A549 (cell line): ENCODE measurements at regions not wholly inside any gene's neighbourhood (a gene's known extent, or its start where the extent isn't known, plus 50 kb on each side); places are given as distances from the start of the nearest gene placed in this dataset.

Experiments
- ATAC-seq, 2 experiments: fragments of 200-7000 bp in 1 of 2; fragments of >200 bp in 1 of 2; cut with Nextera tagmentation in 1 of 2; cut with Tn5 transposase in 1 of 2; 3 replicates each; pipeline versions ENCODE4 v1.8.0 to v1.9.1; 2018 to 2020; ENCODE audit warnings: mild to moderate bottlenecking in 1 of 2, moderate library complexity in 1 of 2
- CTCF ChIA-PET: fragments of 300-600 bp; sonication (Branson Sonifier 250); formaldehyde crosslinking; extraction: SDS; loops from one replicate; lab custom pipeline; 2021; ENCODE audit warnings: antibody characterized with exemption, inconsistent platforms; lab: Yijun Ruan, JAX
- POLR2A ChIA-PET: fragments of 350-600 bp; formaldehyde crosslinking; extraction: SDS; loops from one replicate; lab custom pipeline; 2021; ENCODE audit warnings: antibody characterized with exemption, inconsistent platforms; lab: Yijun Ruan, JAX
- DNase-seq, 2 experiments: peaks; one replicate each; pipeline versions ENCODE4 v3.0.0 to v3.0.0-alpha.2; 2011 to 2016; ENCODE audit warnings: low read depth in 1 of 2, low spot score in 1 of 2
- FAIRE-seq: peaks from 2 replicates; lab custom pipeline; 2011; peaks lifted over from hg19 to GRCh38; lab: Jason Lieb, UNC
- H3K27ac ChIP-seq, 2 experiments: fragments of >200 bp; sonication (Bioruptor Twin); formaldehyde crosslinking; 3 replicates each; pipeline ENCODE4 v1.5.1; 2016 to 2017
- H3K4me1 ChIP-seq: fragments of >200 bp; sonication (Bioruptor Twin); formaldehyde crosslinking; 3 replicates; pipeline ENCODE4 v1.6.1; 2016
- H3K4me2 ChIP-seq: fragments of >200 bp; sonication (Bioruptor Twin); formaldehyde crosslinking; 3 replicates; pipeline ENCODE4 v1.6.1; 2016
- H3K4me3 ChIP-seq: fragments of >200 bp; sonication (Bioruptor Twin); formaldehyde crosslinking; 3 replicates; pipeline ENCODE4 v1.5.1; 2016
- H3K9me3 ChIP-seq: fragments of >200 bp; sonication (Bioruptor Twin); formaldehyde crosslinking; 3 replicates; pipeline ENCODE4 v1.6.1; 2016
- CHD4 ChIP-seq: fragments of 200-600 bp; sonication (generic); IDR thresholded peaks from 2 replicates; pipeline ENCODE4 v1.6.1; 2016; ENCODE audit warnings: antibody characterized with exemption, mild to moderate bottlenecking, borderline replicate concordance
- EHF ChIP-seq: fragments of 250-450 bp; sonication (Bioruptor Pico); IDR thresholded peaks from 2 replicates; pipeline ENCODE4 v1.5.0; 2020; ENCODE audit warnings: mild to moderate bottlenecking
- FOSL2 ChIP-seq, 2 experiments: fragments of 450-650 bp in 1 of 2; fragments of >200 bp in 1 of 2; sonication (Bioruptor Twin) in 1 of 2; formaldehyde crosslinking; IDR thresholded peaks; 2 replicates each; pipeline versions ENCODE4 v1.5.0 to v1.6.1; 2016 to 2020; ENCODE audit warnings: mild to moderate bottlenecking in 1 of 2, moderate library complexity in 1 of 2
- GATA3 ChIP-seq: IDR thresholded peaks from 2 replicates; pipeline ENCODE4 v1.6.1; 2012; ENCODE audit warnings: borderline replicate concordance
- HOXB5 ChIP-seq: fragments of 250-450 bp; sonication (Bioruptor Pico); IDR thresholded peaks from 2 replicates; pipeline ENCODE4 v1.5.0; 2020; ENCODE audit warnings: mild to moderate bottlenecking, moderate library complexity
- JUN ChIP-seq, 2 experiments: fragments of >200 bp; sonication (Bioruptor Twin); formaldehyde crosslinking; IDR thresholded peaks; 2 replicates in 1 of 2; 3 replicates in 1 of 2; pipeline ENCODE4 v1.6.1; 2016 to 2017
- KDM5A ChIP-seq: fragments of 200-600 bp; sonication (generic); IDR thresholded peaks from 2 replicates; pipeline ENCODE4 v1.6.1; 2016; ENCODE audit warnings: antibody characterized with exemption, mild to moderate bottlenecking
- MAFK ChIP-seq: fragments of 450-650 bp; IDR thresholded peaks from 2 replicates; pipeline ENCODE4 v1.6.1; 2014; ENCODE audit not compliant: partially characterized antibody
- NFE2L2 ChIP-seq: fragments of 150-350 bp; conservative IDR thresholded peaks from 2 replicates; pipeline ENCODE4 v1.6.1; 2014; ENCODE audit warnings: low read length
- PBX3 ChIP-seq: IDR thresholded peaks from 2 replicates; pipeline ENCODE4 v1.6.1; 2012
- PHF8 ChIP-seq: fragments of 200-600 bp; sonication (generic); IDR thresholded peaks from 2 replicates; pipeline ENCODE4 v1.6.1; 2016; ENCODE audit warnings: low read depth, mild to moderate bottlenecking, antibody characterized with exemption, moderate library complexity, borderline replicate concordance
- RAD21 ChIP-seq, 2 experiments: fragments of >200 bp in 1 of 2; sonication (Bioruptor Twin) in 1 of 2; formaldehyde crosslinking in 1 of 2; IDR thresholded peaks in 1 of 2; conservative IDR thresholded peaks in 1 of 2; 2 replicates in 1 of 2; 3 replicates in 1 of 2; pipeline ENCODE4 v1.6.1; 2012 to 2018; ENCODE audit warnings: inconsistent platforms in 1 of 2
- RARB ChIP-seq: fragments of 250-450 bp; sonication (Bioruptor Pico); IDR thresholded peaks from 2 replicates; pipeline ENCODE4 v1.8.0; 2021; ENCODE audit warnings: mild to moderate bottlenecking, moderate library complexity
- RCOR1 ChIP-seq: fragments of 150-350 bp; IDR thresholded peaks from 2 replicates; pipeline ENCODE4 v1.6.1; 2014; ENCODE audit warnings: antibody characterized with exemption, low read length, low read depth
- RNF2 ChIP-seq: fragments of 200-600 bp; sonication (generic); IDR thresholded peaks from 2 replicates; pipeline ENCODE4 v1.6.1; 2016; ENCODE audit warnings: low read depth, mild to moderate bottlenecking, antibody characterized with exemption, moderate library complexity, borderline replicate concordance
- SREBF2 ChIP-seq: fragments of 450-650 bp; IDR thresholded peaks from 2 replicates; pipeline ENCODE4 v1.6.1; 2014; ENCODE audit warnings: mild to moderate bottlenecking, moderate library complexity
- ZNF302 ChIP-seq: fragments of 250-450 bp; sonication (Bioruptor Pico); IDR thresholded peaks from 2 replicates; pipeline ENCODE4 v1.9.0; 2021; ENCODE audit warnings: inconsistent platforms, mild to moderate bottlenecking, moderate library complexity
- WGBS: methylation state at CpG from one replicate; pipeline ENCODE4 v1.1.6; 2017; ENCODE audit errors: missing lambda C conversion rate; 5-methylcytosine and 5-hydroxymethylcytosine counted together
- TF ChIP-seq, protein P1 (sequence below): IDR thresholded peaks from 2 replicates; pipeline ENCODE4 v1.6.1; 2012; ENCODE audit warnings: low read depth, borderline replicate concordance
- TF ChIP-seq, protein P2 (sequence below): fragments of 150-350 bp; IDR thresholded peaks from 2 replicates; pipeline ENCODE4 v1.6.1; 2014; ENCODE audit warnings: low read depth, mild to moderate bottlenecking, low read length

DNA sequence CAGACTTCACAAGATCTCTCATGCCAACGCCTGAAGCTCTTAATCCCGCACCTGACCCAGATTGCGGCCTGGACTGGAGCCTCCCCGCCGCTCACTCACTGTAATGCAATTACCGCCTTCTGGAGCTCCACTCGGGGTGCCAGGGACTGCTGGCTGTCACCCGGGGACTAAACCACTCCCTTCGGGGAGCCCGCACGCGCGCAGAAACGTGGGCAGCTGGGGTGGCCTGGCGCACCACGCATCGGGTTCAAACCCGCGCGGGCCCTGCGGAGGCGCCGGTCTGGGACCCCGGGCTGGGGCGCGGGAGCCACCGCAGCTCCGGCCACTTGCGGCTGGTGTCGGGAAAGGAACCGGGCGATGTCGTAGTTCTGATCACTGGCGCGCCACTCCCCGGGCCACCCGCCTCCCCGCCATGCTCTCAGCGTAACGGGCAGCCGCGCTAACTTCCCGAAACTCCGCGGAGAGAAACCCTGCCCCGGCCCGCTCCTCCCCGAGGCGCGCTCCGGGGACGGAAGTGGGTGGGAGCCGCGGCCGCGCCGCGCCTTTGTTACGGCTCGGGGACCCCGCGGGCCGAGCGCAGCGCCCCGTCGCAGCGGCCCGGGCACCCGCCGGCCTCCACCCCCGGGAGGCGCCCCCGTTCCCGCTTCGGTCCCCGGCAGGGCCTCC is 100.3 kb upstream of the SVIL start:
- Histone ChIP-seq H3K27ac (peak overlapping the region; percentile 91 to 97), H3K4me3 (peak overlapping the region; percentile 89), H3K4me1 (peaks cover 12% of the 10 kb centered on the region; the same call in 2 of the 3 replicates), H3K4me2 (peak overlapping the region; percentile 82)
- WGBS: 19% methylated on average over 9 of the region's 77 CpGs
- TF ChIP-seq CHD4: no peak
- no peak for TF ChIP-seq GATA3
- TF ChIP-seq, protein P1, sequence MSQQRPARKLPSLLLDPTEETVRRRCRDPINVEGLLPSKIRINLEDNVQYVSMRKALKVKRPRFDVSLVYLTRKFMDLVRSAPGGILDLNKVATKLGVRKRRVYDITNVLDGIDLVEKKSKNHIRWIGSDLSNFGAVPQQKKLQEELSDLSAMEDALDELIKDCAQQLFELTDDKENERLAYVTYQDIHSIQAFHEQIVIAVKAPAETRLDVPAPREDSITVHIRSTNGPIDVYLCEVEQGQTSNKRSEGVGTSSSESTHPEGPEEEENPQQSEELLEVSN: peak; percentile 7; the same call in 1 of the 2 replicates
- 0 out of 2 replicates have a peak, but pooled peaks have one; percentile 7 for TF ChIP-seq HOXB5 (CRISPR knock-in tag)
- TF ChIP-seq, all 56 proteins: peak for 2
- ChIA-PET CTCF (interaction anchor here (0.7 to 2.8 kb wide), 37 partner anchors 9 to 306 kb away, joined by 3 to 17 read pairs (median 4); no protein-coding TSS in a partner anchor), POLR2A (interaction anchor here (1.0 to 1.5 kb wide), 2 partner anchors 21 to 76 kb away, joined by 3 to 5 read pairs; no protein-coding TSS in a partner anchor)
- H3K9me3 ChIP-seq: no peaks in the 10 kb centered on the region
- DNase-seq: peak; percentile 36 to 40
- FAIRE-seq: no peak
- peak; percentile 6 to 44; a peak in 5 of 6 replicates for ATAC-seq

- Histone ChIP-seq H3K9me3 (no peaks in the 10 kb centered on the region), H3K4me2 (peak overlapping the region; percentile 82), H3K4me1 (peaks cover 12% of the 10 kb centered on the region; the same call in 2 of the 3 replicates)
- 80% methylated on average over 10 of the region's 10 CpGs for WGBS
- POLR2A ChIA-PET: no interaction called here
- TF ChIP-seq EHF (CRISPR knock-in tag) (no peak), SREBF2 (no peak), JUN (IDR thresholded peaks at IDR 0.05) (no peak), MAFK (no peak), KDM5A (no peak)
- TF ChIP-seq, all 56 proteins: peak for 0
- FAIRE-seq (no peak), DNase-seq (no peak), ATAC-seq (no peak)
- Histone ChIP-seq H3K4me3 (peak overlapping the region; percentile 89), H3K27ac (peak overlapping the region; percentile 91 to 97)
- CTCF ChIA-PET: interaction anchor here (0.7 to 2.8 kb wide), 24 partner anchors 9 to 172 kb away, joined by 3 to 17 read pairs (median 4); no protein-coding TSS in a partner anchor
Measured at GRCh38 chr10:29734640-29734961, 99.8 kb upstream of the SVIL start.

DNA sequence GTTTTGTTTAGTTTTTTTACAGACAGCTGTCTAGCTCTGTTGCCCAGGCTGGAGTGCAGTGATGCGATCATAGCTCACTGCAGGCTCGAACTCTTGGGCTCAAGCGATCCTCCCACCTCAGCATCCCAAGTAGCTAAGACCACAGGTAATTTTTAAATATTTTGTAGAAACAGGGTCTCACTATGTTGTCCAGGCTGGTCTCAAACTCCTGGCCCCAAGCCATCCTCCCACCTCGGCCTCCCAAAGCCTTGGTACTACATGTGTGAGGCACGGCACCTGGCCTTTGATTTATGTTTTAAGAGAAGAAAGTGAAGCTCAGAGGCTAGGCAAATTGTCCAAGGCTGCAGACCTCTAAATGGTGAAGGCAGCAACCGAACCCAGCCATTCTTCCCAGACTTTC is 98.6 kb upstream of the SVIL start:
- ATAC-seq: no peak
- no peak overlapping the region for H3K4me3 ChIP-seq
- TF ChIP-seq RARB (CRISPR knock-in tag) (no peak), RNF2 (no peak), PHF8 (no peak), FOSL2 (IDR thresholded peaks at IDR 0.05) (no peak), FOSL2 (CRISPR knock-in tag; IDR thresholded peaks at IDR 0.05) (no peak), RCOR1 (no peak), PBX3 (no peak), ZNF302 (CRISPR knock-in tag) (no peak), HOXB5 (CRISPR knock-in tag) (no peak), CHD4 (no peak), RAD21 (conservative IDR thresholded peaks at IDR 0.05 in 1 of 2, IDR thresholded peaks at IDR 0.05 in 1 of 2) (no peak), NFE2L2 (no peak)
- TF ChIP-seq, protein P2, sequence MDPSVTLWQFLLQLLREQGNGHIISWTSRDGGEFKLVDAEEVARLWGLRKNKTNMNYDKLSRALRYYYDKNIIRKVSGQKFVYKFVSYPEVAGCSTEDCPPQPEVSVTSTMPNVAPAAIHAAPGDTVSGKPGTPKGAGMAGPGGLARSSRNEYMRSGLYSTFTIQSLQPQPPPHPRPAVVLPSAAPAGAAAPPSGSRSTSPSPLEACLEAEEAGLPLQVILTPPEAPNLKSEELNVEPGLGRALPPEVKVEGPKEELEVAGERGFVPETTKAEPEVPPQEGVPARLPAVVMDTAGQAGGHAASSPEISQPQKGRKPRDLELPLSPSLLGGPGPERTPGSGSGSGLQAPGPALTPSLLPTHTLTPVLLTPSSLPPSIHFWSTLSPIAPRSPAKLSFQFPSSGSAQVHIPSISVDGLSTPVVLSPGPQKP: no peak
- TF ChIP-seq, protein P1: no peak
- TF ChIP-seq, all 56 proteins: peak for 0
- no peak for DNase-seq
- Histone ChIP-seq H3K9me3 (no peaks in the 10 kb centered on the region), H3K27ac (no peak overlapping the region), H3K4me2 (no peak overlapping the region), H3K4me1 (peaks cover 12% of the 10 kb centered on the region; the same call in 2 of the 3 replicates)
- no peak for FAIRE-seq
- 93% methylated on average over 6 of the region's 6 CpGs for WGBS
- ChIA-PET POLR2A (interaction anchor here (0.6 kb wide), 1 partner anchor 9 kb away, joined by 4 read pairs; no protein-coding TSS in a partner anchor), CTCF (interaction anchor here (1.1 to 2.2 kb wide), 4 partner anchors 12 to 125 kb away, joined by 3 to 7 read pairs (median 4); no protein-coding TSS in a partner anchor)
